ENCODE measurements at regions not wholly inside any gene's neighbourhood (a gene's known extent, or its start where the extent isn't known, plus 50 kb on each side); places are given as distances from the start of the nearest gene placed in this dataset.
"Not testable (repeated sequence)": the region's sequence is repeated elsewhere in the genome, so short reads cannot be mapped to it uniquely, and the experiment has no call there.

DNA sequence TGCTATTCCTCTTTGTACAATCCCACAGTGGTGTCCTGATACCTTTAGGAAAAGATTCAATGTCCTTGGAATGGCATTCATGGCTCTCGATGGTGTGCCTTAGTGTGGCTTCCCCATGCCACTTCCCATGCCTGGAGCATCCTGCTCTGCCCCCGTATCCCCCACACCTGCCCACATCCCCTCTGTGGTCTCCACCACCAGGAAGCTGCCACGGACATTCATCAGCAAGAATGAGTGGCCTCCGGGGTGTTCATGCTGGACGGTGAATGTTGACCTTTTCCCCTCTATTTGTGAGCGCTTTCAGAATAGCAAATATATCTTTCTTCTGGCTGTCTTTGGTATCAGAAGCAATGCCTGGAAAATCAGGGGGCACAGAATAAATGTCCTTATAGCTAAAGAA lies 262.0 kb upstream of the NRP1 start:
- H3K36me3 ChIP-seq, result no peaks in the 10 kb centered on the region
- intact Hi-C loops (cut with DNase I; ENCODE audit: low total_unique reads), result no loop called here
- H3K4me3 ChIP-seq, result no peak overlapping the region
- no peak for TF ChIP-seq POLR2A (IDR thresholded peaks at IDR 0.05)
- TF ChIP-seq CTCF (IDR thresholded peaks at IDR 0.05), result no peak
- H3K9me3 ChIP-seq, result no peaks in the 10 kb centered on the region
- H3K27me3 ChIP-seq, result no peaks in the 10 kb centered on the region
- no peaks in the 10 kb centered on the region for H3K4me1 ChIP-seq
- DNase-seq, result no peak
- H3K27ac ChIP-seq, result no peak overlapping the region

GRCh38 chr10:33594475-33594874 lies 260.0 kb upstream of the NRP1 start:
- Histone ChIP-seq H3K36me3 (no peaks in the 10 kb centered on the region), H3K4me1 (no peaks in the 10 kb centered on the region), H3K4me3 (no peak overlapping the region), H3K27me3 (no peaks in the 10 kb centered on the region), H3K27ac (no peak overlapping the region), H3K9me3 (no peaks in the 10 kb centered on the region)
- no peak for DNase-seq
- intact Hi-C loops (cut with DNase I; ENCODE audit: low total_unique reads), result no loop called here
- TF ChIP-seq POLR2A (IDR thresholded peaks at IDR 0.05), result no peak

DNA sequence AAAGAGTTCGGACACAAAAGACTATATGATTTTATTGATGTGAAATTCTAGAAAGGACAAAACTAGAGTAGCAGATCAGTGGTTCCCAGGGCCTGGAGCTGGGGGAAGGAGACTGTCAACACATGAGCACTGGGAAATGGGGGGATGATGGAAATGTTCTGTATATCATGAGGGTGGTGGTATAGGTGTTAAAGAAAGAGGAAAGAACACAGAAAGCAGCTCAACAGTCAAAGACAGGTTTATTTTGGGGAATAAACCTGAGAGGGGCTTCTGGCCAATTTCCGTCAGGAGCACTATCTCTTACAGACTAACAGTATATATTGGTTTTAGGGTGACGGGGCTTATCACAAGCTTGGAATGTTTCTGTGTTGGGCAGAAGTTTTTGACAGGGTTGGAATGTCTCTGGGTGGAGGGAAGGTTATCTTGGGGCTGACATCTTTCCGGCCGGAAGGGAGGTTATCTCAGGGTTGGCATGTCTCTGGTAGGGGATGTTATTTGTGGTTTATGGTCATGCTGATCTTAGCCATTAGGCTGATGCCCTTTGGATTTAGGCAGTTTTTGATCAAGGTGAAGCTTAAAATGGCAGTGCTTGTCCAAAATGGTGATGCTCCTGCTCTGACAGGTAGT lies 254.6 kb upstream of the NRP1 start:
- intact Hi-C loops (cut with DNase I; ENCODE audit: low total_unique reads), result no loop called here
- Histone ChIP-seq H3K36me3 (no peaks in the 10 kb centered on the region), H3K4me3 (no peak overlapping the region), H3K4me1 (no peaks in the 10 kb centered on the region), H3K9me3 (no peaks in the 10 kb centered on the region), H3K27ac (no peak overlapping the region), H3K27me3 (no peaks in the 10 kb centered on the region)
- DNase-seq, result no peak
- no peak for TF ChIP-seq CTCF (IDR thresholded peaks at IDR 0.05)
- TF ChIP-seq POLR2A (IDR thresholded peaks at IDR 0.05), result no peak

DNA sequence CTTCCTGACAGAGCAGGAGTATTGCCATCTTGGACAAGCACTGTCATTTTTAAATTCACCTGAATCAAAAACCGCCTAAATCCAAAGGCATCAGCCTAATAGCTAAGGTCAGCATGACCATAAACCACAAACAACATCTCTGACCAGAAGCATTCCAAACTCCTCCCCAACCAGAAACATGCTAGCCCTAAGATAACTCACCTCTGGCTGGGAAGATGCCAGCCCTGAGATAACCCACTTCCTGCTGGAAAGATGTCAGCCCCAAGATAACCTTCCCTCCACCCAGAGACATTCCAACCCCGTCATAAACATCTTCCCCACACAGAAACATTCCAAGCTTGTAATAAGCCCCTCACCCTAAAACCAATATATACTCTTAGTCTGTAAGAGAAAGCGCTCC lies 250.1 kb upstream of the NRP1 start:
- DNase-seq; H3K36me3 ChIP-seq; intact Hi-C loops (cut with DNase I; ENCODE audit: low total_unique reads); H3K27ac ChIP-seq; H3K4me1 ChIP-seq; H3K27me3 ChIP-seq; H3K4me3 ChIP-seq; H3K9me3 ChIP-seq: not testable (repeated sequence)

- intact Hi-C loops (cut with DNase I; ENCODE audit: low total_unique reads), result no loop called here
- Histone ChIP-seq H3K9me3 (no peaks in the 10 kb centered on the region), H3K4me1 (no peaks in the 10 kb centered on the region), H3K27ac (no peak overlapping the region), H3K27me3 (no peaks in the 10 kb centered on the region), H3K4me3 (no peak overlapping the region), H3K36me3 (no peaks in the 10 kb centered on the region)
- TF ChIP-seq CTCF (IDR thresholded peaks at IDR 0.05) (no peak), POLR2A (IDR thresholded peaks at IDR 0.05) (no peak)
- DNase-seq, result no peak
Measured at GRCh38 chr10:33579996-33580395, 245.5 kb upstream of the NRP1 start.

DNA sequence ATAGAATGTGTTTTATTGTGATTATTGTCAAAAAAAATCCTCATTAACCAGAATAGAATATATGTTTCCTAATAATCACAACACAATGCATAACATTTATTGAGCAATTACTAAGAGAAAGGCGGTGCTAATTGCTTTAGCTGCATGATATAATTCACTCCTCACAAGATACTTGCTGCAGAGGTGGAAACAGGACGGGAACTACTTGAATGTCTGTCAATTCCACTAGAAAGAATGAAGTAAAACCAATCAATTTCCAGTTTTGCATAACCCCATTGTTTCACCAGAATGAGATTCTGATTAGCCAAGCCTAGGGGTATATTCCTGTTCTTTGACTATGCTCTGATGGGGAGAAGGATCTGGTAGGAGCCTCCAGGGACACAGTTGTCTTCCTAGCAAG lies 239.1 kb upstream of the NRP1 start:
- H3K9me3 ChIP-seq, result no peaks in the 10 kb centered on the region
- no peak overlapping the region for H3K27ac ChIP-seq
- no peaks in the 10 kb centered on the region for H3K36me3 ChIP-seq
- intact Hi-C loops (cut with DNase I; ENCODE audit: low total_unique reads), result no loop called here
- DNase-seq, result no peak
- H3K4me3 ChIP-seq, result no peak overlapping the region
- TF ChIP-seq POLR2A (IDR thresholded peaks at IDR 0.05), result no peak
- no peak for TF ChIP-seq CTCF (IDR thresholded peaks at IDR 0.05)
- H3K27me3 ChIP-seq, result no peaks in the 10 kb centered on the region
- no peaks in the 10 kb centered on the region for H3K4me1 ChIP-seq

Data from uterus (tissue), 3 donors.